ENCODE measurements at regions not wholly inside any gene's neighbourhood (a gene's known extent, or its start where the extent isn't known, plus 50 kb on each side); places are given as distances from the start of the nearest gene placed in this dataset.
"Not testable (repeated sequence)": the region's sequence is repeated elsewhere in the genome, so short reads cannot be mapped to it uniquely, and the experiment has no call there.

DNA sequence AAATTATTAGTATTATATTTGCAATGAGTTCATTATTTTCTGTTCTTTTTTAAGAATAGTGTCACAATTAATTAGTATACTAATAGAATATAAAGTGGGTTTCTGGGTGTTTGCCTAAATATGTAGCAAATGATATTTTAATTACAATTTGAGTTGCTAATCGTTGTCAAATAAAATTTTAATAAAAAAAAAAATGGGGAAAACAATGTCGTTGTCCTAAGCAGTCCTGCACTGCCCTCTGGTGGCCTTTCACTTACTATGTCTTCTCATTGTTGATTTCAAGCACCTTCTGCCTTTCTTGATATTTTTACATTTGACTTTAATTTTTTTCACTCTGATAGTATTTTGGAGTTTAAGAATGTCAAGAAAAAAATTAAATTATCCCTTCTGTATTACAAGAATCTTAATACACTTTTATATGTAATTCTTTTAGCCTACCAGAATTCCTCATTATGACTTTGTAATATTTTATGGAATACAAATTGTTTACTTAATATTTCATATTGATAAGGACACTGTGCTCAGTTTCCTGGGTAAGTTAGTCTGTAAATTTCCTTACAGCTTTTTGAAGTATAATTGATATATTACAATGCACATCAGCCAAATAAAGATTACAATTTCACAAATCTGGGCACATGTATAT lies 104.5 kb upstream of the FMN2 start:
- Mint-ChIP-seq H3K27ac (no peak overlapping the region), H3K27me3 (ENCODE audit: low read depth) (no peaks in the 10 kb centered on the region), H3K4me3 (no peak overlapping the region), H3K4me1 (ENCODE audit: low read depth) (no peaks in the 10 kb centered on the region), H3K36me3 (ENCODE audit: low read depth) (peaks cover 2% of the 10 kb centered on the region), H3K9me3 (peaks cover 31% of the 10 kb centered on the region)
- no peak for DNase-seq (ENCODE audit: low spot score)

DNA sequence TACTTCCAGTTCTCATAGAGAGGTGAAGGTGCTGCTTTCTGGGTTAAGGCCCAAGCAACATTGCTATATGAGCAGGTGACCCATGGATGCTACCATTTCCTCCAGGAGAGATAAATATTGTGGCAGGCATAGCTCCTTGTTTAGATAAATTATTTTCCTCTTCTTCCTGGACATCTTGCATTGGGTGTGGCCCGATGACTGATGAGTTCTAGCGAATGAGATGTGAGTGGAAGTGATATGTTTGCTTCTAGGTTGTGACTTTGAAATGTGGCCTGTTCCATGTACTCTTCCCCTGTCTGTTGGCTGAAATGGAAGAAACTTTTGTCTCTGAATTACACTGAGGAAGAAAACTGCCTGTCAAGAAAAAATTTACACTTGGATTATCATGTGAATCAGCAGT lies 101.7 kb upstream of the FMN2 start:
- DNase-seq (ENCODE audit: low spot score) = no peak
- peaks cover 3% of the 10 kb centered on the region for H3K27me3 Mint-ChIP-seq (ENCODE audit: low read depth)
- no peaks in the 10 kb centered on the region for H3K4me1 Mint-ChIP-seq (ENCODE audit: low read depth)
- H3K36me3 Mint-ChIP-seq (ENCODE audit: low read depth) = no peaks in the 10 kb centered on the region
- H3K4me3 Mint-ChIP-seq = no peak overlapping the region
- H3K27ac Mint-ChIP-seq = no peak overlapping the region
- H3K9me3 Mint-ChIP-seq = peaks cover 13% of the 10 kb centered on the region

DNA sequence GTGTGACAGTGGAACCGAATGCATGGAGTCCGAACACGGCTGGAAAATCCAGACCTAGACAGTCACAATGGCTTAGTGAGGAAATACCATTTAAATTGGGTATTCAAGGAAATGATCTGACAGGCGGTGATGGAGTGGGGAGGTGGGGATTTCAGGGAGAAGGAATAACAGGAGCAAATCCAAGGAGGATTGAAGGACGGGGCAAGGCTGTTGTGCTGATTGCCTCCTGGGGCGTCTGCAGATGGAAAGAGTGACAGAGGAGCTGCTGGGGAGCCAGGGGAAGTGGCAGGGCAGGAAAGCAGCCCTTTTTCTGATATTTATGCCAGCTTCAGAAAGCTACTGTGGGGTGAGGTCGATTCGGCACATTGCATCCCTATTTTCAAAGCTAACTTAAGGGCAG lies 99.1 kb upstream of the FMN2 start:
- peaks cover 25% of the 10 kb centered on the region for H3K27me3 Mint-ChIP-seq (ENCODE audit: low read depth)
- H3K9me3 Mint-ChIP-seq; H3K4me1 Mint-ChIP-seq (ENCODE audit: low read depth); H3K4me3 Mint-ChIP-seq; DNase-seq (ENCODE audit: low spot score); H3K27ac Mint-ChIP-seq; H3K36me3 Mint-ChIP-seq (ENCODE audit: low read depth): not testable (repeated sequence)

DNA sequence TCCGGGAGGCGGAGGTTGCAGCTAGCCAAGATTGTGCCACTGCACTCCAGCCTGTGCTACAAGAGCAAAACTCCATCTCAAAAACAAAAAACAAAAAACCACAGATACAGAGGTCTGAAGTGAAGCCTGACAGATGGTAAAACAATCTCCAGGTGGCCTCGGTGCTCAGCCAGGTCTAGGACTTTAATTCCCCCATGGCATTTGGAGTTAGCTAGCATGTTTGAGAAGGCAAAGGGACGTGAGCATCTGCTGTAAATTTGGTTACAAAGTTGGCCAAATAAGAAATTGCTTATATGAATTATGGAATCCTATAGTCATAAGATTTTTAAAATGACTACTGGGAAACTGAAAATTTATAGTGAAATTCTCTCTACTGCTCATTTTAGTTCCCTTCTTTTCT lies 98.3 kb upstream of the FMN2 start:
- Mint-ChIP-seq H3K36me3 (ENCODE audit: low read depth) (no peaks in the 10 kb centered on the region), H3K4me3 (no peak overlapping the region), H3K27me3 (ENCODE audit: low read depth) (peaks cover 27% of the 10 kb centered on the region), H3K9me3 (no peaks in the 10 kb centered on the region), H3K4me1 (ENCODE audit: low read depth) (no peaks in the 10 kb centered on the region), H3K27ac (no peak overlapping the region)
- no peak for DNase-seq (ENCODE audit: low spot score)

DNA sequence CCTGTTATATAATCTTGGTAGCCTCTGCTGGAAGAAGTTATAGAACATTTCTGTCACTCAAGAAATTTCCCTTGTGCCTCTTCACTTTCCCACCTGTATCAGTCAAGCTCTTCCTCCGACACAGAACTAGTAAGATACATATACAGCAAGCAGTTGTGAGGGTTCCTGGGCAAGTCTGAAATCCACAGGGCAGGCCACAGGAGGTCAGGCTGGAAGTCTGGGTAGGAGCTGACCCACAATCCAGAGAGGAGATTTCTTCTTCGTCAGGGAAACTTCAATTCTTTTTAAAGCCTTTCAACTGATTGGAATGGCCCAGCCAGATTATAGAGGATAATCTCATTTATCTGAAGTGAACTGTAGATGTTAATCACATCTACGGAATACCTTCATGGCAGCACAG lies 96.4 kb upstream of the FMN2 start:
- Mint-ChIP-seq H3K27ac (no peak overlapping the region), H3K9me3 (no peaks in the 10 kb centered on the region), H3K4me1 (ENCODE audit: low read depth) (no peaks in the 10 kb centered on the region), H3K36me3 (ENCODE audit: low read depth) (no peaks in the 10 kb centered on the region), H3K27me3 (ENCODE audit: low read depth) (peaks cover 43% of the 10 kb centered on the region), H3K4me3 (no peak overlapping the region)
- DNase-seq (ENCODE audit: low spot score) = no peak

DNA sequence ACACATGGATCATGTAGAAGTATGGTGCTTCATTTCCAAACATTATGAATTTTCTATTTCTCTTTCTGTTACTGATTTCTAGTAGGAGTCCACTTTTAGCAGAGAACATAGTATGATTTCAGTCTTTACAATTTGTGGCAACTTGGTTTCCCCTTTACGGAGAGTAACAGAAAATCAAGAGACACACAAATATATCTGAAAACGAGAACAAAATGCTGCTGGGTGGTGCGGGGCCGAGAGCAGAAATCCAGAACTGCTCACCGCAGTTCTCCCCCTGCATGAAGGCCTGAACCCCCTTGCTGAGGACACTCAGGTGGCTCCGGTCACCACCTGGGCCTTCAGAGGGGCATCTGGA lies 94.5 kb upstream of the FMN2 start:
- no peaks in the 10 kb centered on the region for H3K36me3 Mint-ChIP-seq (ENCODE audit: low read depth)
- H3K27ac Mint-ChIP-seq = no peak overlapping the region
- no peak for DNase-seq (ENCODE audit: low spot score)
- H3K27me3 Mint-ChIP-seq (ENCODE audit: low read depth) = peaks cover 48% of the 10 kb centered on the region
- H3K9me3 Mint-ChIP-seq = no peaks in the 10 kb centered on the region
- no peak overlapping the region for H3K4me3 Mint-ChIP-seq
- H3K4me1 Mint-ChIP-seq (ENCODE audit: low read depth) = no peaks in the 10 kb centered on the region

GRCh38 chr1:239997515-239998311 lies 94.0 kb upstream of the FMN2 start:
- Mint-ChIP-seq H3K4me3 (no peak overlapping the region), H3K27me3 (ENCODE audit: low read depth) (peaks cover 48% of the 10 kb centered on the region)
- no peak for DNase-seq (ENCODE audit: low spot score)

DNA sequence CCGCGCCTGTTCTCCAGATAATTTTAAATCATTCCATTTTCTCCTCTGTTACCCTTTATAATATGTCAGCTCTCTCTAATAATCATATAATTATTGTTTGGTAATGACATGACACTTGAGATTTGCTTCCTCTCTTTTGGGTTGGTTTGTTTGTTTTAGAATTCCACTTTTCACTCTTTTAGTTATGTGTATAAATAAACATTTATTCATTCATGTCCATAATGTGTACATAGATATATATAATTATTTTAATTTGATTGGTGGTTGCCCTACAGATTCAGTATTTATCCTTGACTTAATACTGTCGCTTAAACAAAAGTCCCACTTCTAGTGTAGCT lies 93.4 kb upstream of the FMN2 start:
- no peak for DNase-seq (ENCODE audit: low spot score)
- H3K4me3 Mint-ChIP-seq = no peak overlapping the region
- H3K27ac Mint-ChIP-seq = no peak overlapping the region
- H3K4me1 Mint-ChIP-seq (ENCODE audit: low read depth) = no peaks in the 10 kb centered on the region
- H3K36me3 Mint-ChIP-seq (ENCODE audit: low read depth) = no peaks in the 10 kb centered on the region
- H3K27me3 Mint-ChIP-seq (ENCODE audit: low read depth) = peaks cover 48% of the 10 kb centered on the region
- no peaks in the 10 kb centered on the region for H3K9me3 Mint-ChIP-seq

More at GRCh38 chr1:239997515-239998311, 94.0 kb upstream of the FMN2 start:
- Mint-ChIP-seq H3K36me3 (ENCODE audit: low read depth) (no peaks in the 10 kb centered on the region), H3K27ac (no peak overlapping the region), H3K9me3 (no peaks in the 10 kb centered on the region), H3K4me1 (ENCODE audit: low read depth) (no peaks in the 10 kb centered on the region)

DNA sequence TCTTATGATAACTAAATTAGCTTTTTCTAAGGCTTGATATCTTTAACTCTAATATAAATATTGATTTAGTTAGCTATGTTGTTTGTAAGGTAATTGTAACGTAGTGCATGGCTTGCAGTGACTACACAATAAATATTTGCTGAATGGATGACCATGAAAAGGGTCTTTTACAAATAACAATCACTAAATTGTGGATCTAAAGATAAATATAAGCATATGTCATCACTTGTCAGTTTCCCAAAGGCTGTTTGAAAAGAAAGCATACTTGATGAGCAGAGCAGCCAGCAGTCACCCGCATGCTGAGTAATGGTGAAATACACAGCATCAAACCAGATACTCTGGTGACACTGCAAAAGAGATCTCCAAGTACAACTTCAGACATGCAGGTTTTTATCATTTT lies 92.5 kb upstream of the FMN2 start:
- Mint-ChIP-seq H3K27ac (no peak overlapping the region), H3K4me1 (ENCODE audit: low read depth) (no peaks in the 10 kb centered on the region), H3K4me3 (no peak overlapping the region), H3K9me3 (no peaks in the 10 kb centered on the region), H3K27me3 (ENCODE audit: low read depth) (peaks cover 48% of the 10 kb centered on the region), H3K36me3 (ENCODE audit: low read depth) (no peaks in the 10 kb centered on the region)
- no peak for DNase-seq (ENCODE audit: low spot score)

- no peaks in the 10 kb centered on the region for H3K9me3 Mint-ChIP-seq
Observed at GRCh38 chr1:240000634-240001033, 91.0 kb upstream of the FMN2 start.

DNA sequence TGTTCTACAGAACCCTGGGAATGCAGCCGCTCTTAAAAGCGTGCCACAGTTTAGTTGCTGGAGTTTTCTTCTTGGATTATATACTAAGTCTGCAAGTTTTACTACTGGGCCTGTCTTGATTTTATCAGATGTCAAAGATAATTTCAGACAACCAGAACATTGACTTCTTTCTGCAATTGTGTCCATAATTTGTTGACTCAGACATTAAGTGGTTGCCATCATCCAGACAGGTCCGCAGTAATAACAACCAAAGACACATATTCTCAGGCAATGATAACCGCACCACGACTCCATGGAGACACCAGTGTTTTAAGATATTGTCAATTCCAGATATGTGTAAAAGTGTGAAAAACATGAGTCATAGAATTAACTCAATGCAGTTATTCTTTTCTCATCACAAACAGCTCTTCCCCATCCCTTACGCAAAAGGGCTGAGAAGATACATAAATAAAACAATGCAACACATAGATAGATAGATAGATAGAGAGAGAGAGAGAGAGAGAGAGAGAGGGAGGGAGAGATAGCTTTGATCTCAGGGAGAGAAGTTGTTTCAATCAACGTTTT lies 90.4 kb upstream of the FMN2 start:
- no peak for DNase-seq (ENCODE audit: low spot score)
- Mint-ChIP-seq H3K4me1 (ENCODE audit: low read depth) (no peaks in the 10 kb centered on the region), H3K27ac (no peak overlapping the region), H3K4me3 (no peak overlapping the region), H3K36me3 (ENCODE audit: low read depth) (no peaks in the 10 kb centered on the region), H3K27me3 (ENCODE audit: low read depth) (peaks cover 36% of the 10 kb centered on the region), H3K9me3 (no peaks in the 10 kb centered on the region)

More at GRCh38 chr1:240000634-240001033, 91.0 kb upstream of the FMN2 start:
- no peak for DNase-seq (ENCODE audit: low spot score)
- Mint-ChIP-seq H3K27ac (no peak overlapping the region), H3K27me3 (ENCODE audit: low read depth) (peaks cover 40% of the 10 kb centered on the region), H3K4me1 (ENCODE audit: low read depth) (no peaks in the 10 kb centered on the region), H3K4me3 (no peak overlapping the region), H3K36me3 (ENCODE audit: low read depth) (no peaks in the 10 kb centered on the region)

- Mint-ChIP-seq H3K27me3 (ENCODE audit: low read depth) (peaks cover 13% of the 10 kb centered on the region), H3K4me1 (ENCODE audit: low read depth) (no peaks in the 10 kb centered on the region), H3K4me3 (no peak overlapping the region), H3K36me3 (ENCODE audit: low read depth) (no peaks in the 10 kb centered on the region), H3K27ac (no peak overlapping the region), H3K9me3 (no peaks in the 10 kb centered on the region)
- no peak for DNase-seq (ENCODE audit: low spot score)
Observed at GRCh38 chr1:240004086-240004749, 87.5 kb upstream of the FMN2 start.

DNA sequence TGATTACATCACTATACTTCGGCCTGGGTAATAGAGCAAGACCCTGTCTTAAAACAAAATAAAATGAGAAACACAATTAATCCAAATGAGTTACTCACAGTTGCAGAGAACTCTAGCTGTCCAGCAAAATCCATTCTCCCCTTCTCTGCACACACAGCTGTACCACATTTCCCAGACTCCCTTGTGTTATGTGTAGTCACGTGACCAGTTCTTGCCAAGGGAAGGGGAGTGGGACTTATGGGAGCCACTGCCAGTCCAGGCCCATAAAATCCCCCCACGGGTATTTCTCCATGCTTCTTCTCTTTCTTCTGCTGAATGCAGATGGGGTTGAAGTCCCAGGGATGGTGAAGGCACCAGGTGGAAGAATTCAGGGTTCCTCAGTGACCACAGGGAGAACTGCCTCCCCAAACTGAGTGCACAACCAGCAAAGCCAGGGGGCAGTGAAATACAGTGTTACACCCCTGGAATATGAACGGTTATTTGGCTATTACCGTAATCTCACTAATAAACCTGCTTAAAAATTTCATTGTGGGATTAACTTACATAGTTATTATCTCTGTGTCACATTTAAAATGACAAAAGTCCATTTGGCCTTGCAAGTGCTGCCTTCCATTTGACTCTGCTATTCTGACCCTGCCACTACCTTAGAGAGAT lies 85.6 kb upstream of the FMN2 start:
- no peak overlapping the region for H3K27ac Mint-ChIP-seq
- H3K4me3 Mint-ChIP-seq = no peak overlapping the region
- H3K4me1 Mint-ChIP-seq (ENCODE audit: low read depth) = no peaks in the 10 kb centered on the region
- peaks cover 3% of the 10 kb centered on the region for H3K27me3 Mint-ChIP-seq (ENCODE audit: low read depth)
- H3K36me3 Mint-ChIP-seq (ENCODE audit: low read depth) = no peaks in the 10 kb centered on the region
- no peaks in the 10 kb centered on the region for H3K9me3 Mint-ChIP-seq
- no peak for DNase-seq (ENCODE audit: low spot score)

GRCh38 chr1:240008298-240008697 lies 83.4 kb upstream of the FMN2 start:
- no peaks in the 10 kb centered on the region for H3K36me3 Mint-ChIP-seq (ENCODE audit: low read depth)
- no peaks in the 10 kb centered on the region for H3K27me3 Mint-ChIP-seq (ENCODE audit: low read depth)
- H3K4me1 Mint-ChIP-seq (ENCODE audit: low read depth) = no peaks in the 10 kb centered on the region
- H3K4me3 Mint-ChIP-seq = no peak overlapping the region
- H3K27ac Mint-ChIP-seq = no peak overlapping the region
- no peaks in the 10 kb centered on the region for H3K9me3 Mint-ChIP-seq
- no peak for DNase-seq (ENCODE audit: low spot score)

All from T-helper 2 cell treated with Interferon-gamma antibody and Interleukin-4, amounts not matched to agents 5 μg/mL and 100 μg/mL, for 36 hours (primary cell).